GM12892 (cell line): ENCODE measurements at regions not wholly inside any gene's neighbourhood (a gene's known extent, or its start where the extent isn't known, plus 50 kb on each side); places are given as distances from the start of the nearest gene placed in this dataset.

ENCODE experiments used
- POLR2A ChIP-seq: IDR thresholded peaks from 2 replicates; pipeline ENCODE4 v1.6.1; 2011; ENCODE audit warnings: low read depth, low read length, control low read depth
- TAF1 ChIP-seq: IDR thresholded peaks from 2 replicates; pipeline ENCODE4 v1.6.1; 2011; ENCODE audit warnings: low read depth, mild to moderate bottlenecking, control low read depth, low read length, borderline replicate concordance

GRCh38 chr10:123443924-123444323 lies 222.2 kb upstream of the GPR26 start:
- TF ChIP-seq TAF1 = no peak
- no peak for TF ChIP-seq POLR2A
